Lower lobe of right lung (tissue), 2 donors: ENCODE measurements at regions not wholly inside any gene's neighbourhood (a gene's known extent, or its start where the extent isn't known, plus 50 kb on each side); places are given as distances from the start of the nearest gene placed in this dataset.

Experiments used
- ATAC-seq, 2 donors: fragments of 200-7000 bp; cut with Tn5 transposase; one replicate each; pipeline ENCODE4 v1.9.1; 2020 to 2022; ENCODE audit warnings: mild to moderate bottlenecking in 2 of 2, moderate library complexity in 2 of 2
- DNase-seq: peaks from one replicate; pipeline ENCODE4 v3.0.0-alpha.2; 2020
- H3K27ac ChIP-seq: fragments of 200-600 bp; one replicate; pipeline ENCODE4 v1.8.0; 2022
- H3K27me3 ChIP-seq: fragments of 200-600 bp; one replicate; pipeline ENCODE4 v1.8.0; 2022; ENCODE audit warnings: low read depth
- H3K36me3 ChIP-seq: fragments of 200-600 bp; one replicate; pipeline ENCODE4 v1.8.0; 2022; ENCODE audit warnings: mild to moderate bottlenecking
- H3K4me1 ChIP-seq: fragments of 200-600 bp; one replicate; pipeline ENCODE4 v1.8.0; 2022
- H3K4me3 ChIP-seq: fragments of 200-600 bp; one replicate; pipeline ENCODE4 v1.8.0; 2022; ENCODE audit warnings: mild to moderate bottlenecking
- H3K9me3 ChIP-seq: fragments of 200-600 bp; one replicate; pipeline ENCODE4 v1.8.0; 2022
- CTCF ChIP-seq: fragments of 200-600 bp; IDR thresholded peaks from one replicate; pipeline ENCODE4 v1.8.0; 2022; ENCODE audit warnings: antibody characterized with exemption, mild to moderate bottlenecking
- intact Hi-C: fragments of 100-400 bp; cut with DNase I; formaldehyde crosslinking; loops from one replicate; pipeline ENCODE4 v1.11.0; 2022
- donor health status: DM: no; HTN: yes; CAD: no; lungs with severe emphysema.

GRCh38 chr18:47528343-47528742, 276.9 kb upstream of the SKOR2 start:
- ATAC-seq, result no peak
- no peak for TF ChIP-seq CTCF
- Histone ChIP-seq H3K27ac (no peak overlapping the region), H3K4me3 (no peak overlapping the region), H3K27me3 (peaks cover 17% of the 10 kb centered on the region), H3K4me1 (no peaks in the 10 kb centered on the region), H3K9me3 (no peaks in the 10 kb centered on the region), H3K36me3 (no peaks in the 10 kb centered on the region)
- intact Hi-C loops, result no loop called here
- no peak for DNase-seq

GRCh38 chr18:47526147-47526546, 274.7 kb upstream of the SKOR2 start:
- intact Hi-C loops, result no loop called here
- ATAC-seq (no peak), DNase-seq (no peak)
- Histone ChIP-seq H3K9me3 (no peaks in the 10 kb centered on the region), H3K27ac (no peak overlapping the region), H3K27me3 (peaks cover 6% of the 10 kb centered on the region), H3K36me3 (no peaks in the 10 kb centered on the region), H3K4me1 (no peaks in the 10 kb centered on the region), H3K4me3 (no peak overlapping the region)
- TF ChIP-seq CTCF, result no peak

- no peaks in the 10 kb centered on the region for H3K36me3 ChIP-seq
- no peak for TF ChIP-seq CTCF
- no peaks in the 10 kb centered on the region for H3K4me1 ChIP-seq
- intact Hi-C loops, result no loop called here
- ATAC-seq, result no peak
- no peak overlapping the region for H3K27ac ChIP-seq
- no peak for DNase-seq
- H3K27me3 ChIP-seq, result no peaks in the 10 kb centered on the region
- H3K9me3 ChIP-seq, result no peaks in the 10 kb centered on the region
- no peak overlapping the region for H3K4me3 ChIP-seq
These were observed 270.9 kb upstream of the SKOR2 start for GRCh38 chr18:47522359-47522758.

- H3K36me3 ChIP-seq, result no peaks in the 10 kb centered on the region
- H3K4me3 ChIP-seq, result no peak overlapping the region
- intact Hi-C loops, result no loop called here
- no peak overlapping the region for H3K27ac ChIP-seq
- no peak for TF ChIP-seq CTCF
- no peak for DNase-seq
- H3K9me3 ChIP-seq, result no peaks in the 10 kb centered on the region
- no peaks in the 10 kb centered on the region for H3K27me3 ChIP-seq
- H3K4me1 ChIP-seq, result no peaks in the 10 kb centered on the region
- ATAC-seq, result no peak
These were observed 268.8 kb upstream of the SKOR2 start for GRCh38 chr18:47520263-47520662.

GRCh38 chr18:47519706-47520105, 268.2 kb upstream of the SKOR2 start:
- no peak for TF ChIP-seq CTCF
- DNase-seq, result no peak
- Histone ChIP-seq H3K9me3 (no peaks in the 10 kb centered on the region), H3K4me1 (no peaks in the 10 kb centered on the region), H3K27me3 (no peaks in the 10 kb centered on the region), H3K27ac (no peak overlapping the region), H3K36me3 (no peaks in the 10 kb centered on the region), H3K4me3 (no peak overlapping the region)
- ATAC-seq, result no peak
- intact Hi-C loops, result no loop called here

- no peak overlapping the region for H3K27ac ChIP-seq
- H3K9me3 ChIP-seq, result no peaks in the 10 kb centered on the region
- no peak for DNase-seq
- no peak overlapping the region for H3K4me3 ChIP-seq
- no peaks in the 10 kb centered on the region for H3K4me1 ChIP-seq
- no peaks in the 10 kb centered on the region for H3K36me3 ChIP-seq
- TF ChIP-seq CTCF, result no peak
- no peak for ATAC-seq
- intact Hi-C loops, result no loop called here
- H3K27me3 ChIP-seq, result no peaks in the 10 kb centered on the region
These were observed 267.8 kb upstream of the SKOR2 start for GRCh38 chr18:47519277-47519676.
